Hippocampal formation (tissue), 2 donors: ENCODE measurements at regions not wholly inside any gene's neighbourhood (a gene's known extent, or its start where the extent isn't known, plus 50 kb on each side); places are given as distances from the start of the nearest gene placed in this dataset.

Experiments used
- DNase-seq, 2 donors: peaks; one replicate each; lab custom pipeline; 2025; lab: John Stamatoyannopoulos, UW

DNA sequence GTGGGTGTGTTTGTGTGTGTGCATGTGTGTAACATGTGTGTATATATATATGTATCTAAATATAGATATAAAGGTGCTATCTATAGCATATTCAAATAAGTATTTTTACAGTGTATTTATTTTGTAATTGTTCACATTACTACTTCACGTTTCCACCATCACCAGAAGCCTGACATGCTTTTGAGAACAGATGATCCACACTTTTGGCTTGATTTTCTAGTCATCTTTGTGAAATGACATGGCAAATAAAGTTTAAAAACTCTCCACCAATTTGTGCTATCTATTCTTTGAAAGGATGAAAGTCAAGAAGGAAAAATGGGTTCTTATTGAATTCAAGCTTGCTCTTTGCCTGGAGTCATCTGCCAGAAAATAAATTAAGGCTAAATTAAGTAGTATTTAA, 294.0 kb upstream of the AKR1E2 start:
- DNase-seq = no peak

DNA sequence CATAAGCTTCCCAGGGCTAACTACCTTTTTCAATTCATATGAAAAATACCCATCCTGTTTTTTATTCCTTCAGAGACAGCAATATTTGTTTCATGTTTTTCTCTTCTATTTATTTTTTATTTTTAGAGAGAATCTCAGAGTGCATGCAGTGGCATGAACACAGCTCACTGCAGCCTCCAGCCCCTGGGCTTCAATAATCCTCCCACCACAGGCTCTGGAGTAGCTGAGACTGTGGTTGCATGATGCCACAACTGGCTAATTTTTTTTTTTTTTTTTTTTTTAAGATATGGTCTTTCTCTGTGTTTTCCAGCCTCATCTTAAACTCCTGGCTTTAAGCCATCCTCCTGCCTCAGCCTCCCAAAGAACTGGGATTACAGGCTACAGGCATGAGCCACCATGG, 296.7 kb upstream of the AKR1E2 start:
- no peak for DNase-seq

DNA sequence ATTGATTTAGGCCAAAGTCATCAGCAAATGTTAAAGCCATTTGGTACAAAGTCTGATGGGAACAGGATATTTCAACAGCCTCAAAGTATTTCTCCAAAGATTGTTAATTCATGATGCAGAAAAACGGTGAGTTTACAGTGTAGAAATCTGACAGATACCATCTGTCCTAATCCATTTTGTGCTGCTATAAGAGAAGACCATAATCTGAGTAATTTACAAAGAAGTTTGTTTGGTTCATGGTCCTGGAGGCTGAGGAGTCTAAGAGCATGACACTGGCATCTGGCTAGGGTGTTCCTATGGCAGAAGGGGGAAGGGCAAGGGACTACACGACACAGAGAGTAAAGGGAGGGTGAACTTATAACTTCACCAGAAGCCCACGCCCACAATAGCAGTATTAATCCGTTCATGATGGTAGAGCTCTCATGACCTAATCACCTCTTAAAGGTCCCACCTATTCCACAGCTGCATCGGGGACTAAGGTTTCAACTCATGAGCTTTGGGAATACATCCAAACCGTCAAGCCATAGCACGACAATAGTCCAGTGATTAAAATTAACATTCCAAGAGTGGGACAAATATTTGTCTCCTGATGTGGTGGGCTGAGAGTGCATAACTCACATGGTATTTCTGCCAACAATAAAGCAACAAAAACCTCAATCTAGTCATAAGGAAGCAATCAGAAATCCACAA, 298.6 kb upstream of the AKR1E2 start:
- DNase-seq = no peak

DNA sequence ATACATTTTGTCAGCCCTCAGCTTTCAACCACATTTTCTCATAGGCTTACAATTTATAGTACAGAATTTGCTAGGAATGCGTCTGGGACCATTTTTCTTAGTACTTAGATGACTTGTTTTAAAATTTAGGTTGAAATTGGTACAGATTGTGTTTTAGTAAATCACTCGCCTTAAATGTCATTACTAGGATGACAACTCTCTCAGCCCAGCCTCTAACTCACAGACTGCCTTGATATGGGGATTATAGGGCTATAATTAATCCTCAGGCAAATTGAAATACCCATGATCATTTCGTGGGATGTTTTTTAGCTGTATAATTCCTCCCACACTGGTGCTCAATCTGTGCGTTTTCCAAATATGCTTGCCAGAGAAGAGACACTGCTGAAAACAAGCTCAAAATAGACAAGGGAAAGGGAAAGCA, 299.7 kb upstream of the AKR1E2 start:
- peak in 1 of 2 donors; percentile 45 for DNase-seq

DNA sequence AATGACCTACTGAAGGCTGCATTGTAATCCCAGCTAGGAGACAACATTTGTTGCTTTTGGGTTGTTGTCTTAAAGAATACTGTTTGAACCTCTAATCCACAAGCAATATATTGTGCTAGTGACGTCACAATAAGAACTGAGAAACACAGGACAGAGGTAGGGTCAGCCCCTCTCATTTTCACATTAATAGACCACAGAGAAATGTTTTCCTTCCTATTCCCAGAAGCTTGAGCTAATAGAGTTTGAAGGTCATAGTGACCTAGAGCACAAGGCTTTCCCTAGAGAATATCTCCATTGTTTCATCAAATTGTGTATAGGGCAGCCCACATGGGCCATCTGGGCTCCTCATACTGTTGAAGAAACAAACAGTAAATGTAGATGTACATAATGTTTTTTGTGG, 300.9 kb upstream of the AKR1E2 start:
- no peak for DNase-seq

DNA sequence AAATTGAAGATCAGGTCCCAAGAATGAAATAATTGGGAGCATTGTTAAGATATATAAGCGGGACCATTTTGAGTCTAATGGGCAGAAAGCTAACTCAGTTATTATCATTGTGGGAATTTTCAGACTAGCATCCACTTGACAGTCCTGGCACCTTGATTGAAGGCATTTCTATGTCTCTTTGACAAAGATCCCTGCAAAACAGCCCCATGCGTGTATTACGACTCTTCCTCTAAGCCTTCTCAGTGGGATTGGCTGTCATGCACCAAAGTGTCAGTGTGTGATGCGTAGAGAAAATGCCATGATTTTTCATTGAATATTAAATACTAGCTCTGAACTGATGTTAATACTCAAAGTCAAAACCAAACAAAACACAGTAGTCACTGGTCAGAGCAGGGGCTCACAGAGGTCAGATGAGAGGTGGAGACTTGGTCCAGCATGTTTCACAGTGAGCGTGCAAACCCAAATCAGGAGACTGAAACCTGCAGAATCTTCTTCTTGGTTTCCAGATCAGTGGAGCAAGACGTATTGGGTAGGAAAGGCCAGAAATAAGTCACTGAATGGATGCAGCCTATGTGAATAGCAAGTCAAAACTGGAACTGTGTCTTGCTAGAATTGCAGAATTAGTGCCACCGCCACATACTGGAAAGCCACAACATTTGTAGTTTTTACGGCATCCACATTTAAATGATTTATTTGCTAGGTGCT, 303.6 kb upstream of the AKR1E2 start:
- no peak for DNase-seq

DNA sequence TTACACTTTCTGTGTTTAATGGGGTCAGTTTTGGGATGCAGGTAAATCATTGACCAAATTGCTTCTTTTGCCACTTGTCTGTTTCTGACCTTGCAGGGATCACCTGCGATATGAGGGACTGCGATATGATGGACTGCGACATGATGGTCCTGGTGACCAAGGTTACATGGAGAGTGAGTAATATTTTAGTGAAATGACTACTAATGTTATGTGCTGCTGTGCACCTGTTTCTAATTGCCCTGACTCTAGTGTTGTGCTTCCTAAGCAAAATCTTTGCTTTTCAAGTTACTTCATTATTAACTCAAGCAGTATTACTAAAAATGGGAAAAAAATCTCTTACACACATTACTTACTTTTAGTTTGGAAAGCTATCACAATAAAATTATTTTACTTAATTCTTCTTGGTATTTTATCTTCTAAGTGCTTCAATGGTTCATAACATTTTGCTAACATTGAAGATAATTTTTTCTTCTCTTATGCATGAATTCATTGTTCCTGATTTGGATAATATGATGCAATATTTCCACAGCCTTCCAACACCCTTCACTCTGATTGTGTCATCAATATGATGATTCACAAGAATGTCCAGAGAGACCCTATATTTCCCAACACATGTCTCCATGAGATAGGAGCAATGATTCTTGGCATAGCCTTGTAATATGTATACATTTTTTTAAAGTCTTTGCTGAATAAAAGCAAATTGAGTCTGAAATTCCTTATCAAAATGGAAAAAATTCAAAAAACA, 306.2 kb upstream of the AKR1E2 start:
- no peak for DNase-seq

DNA sequence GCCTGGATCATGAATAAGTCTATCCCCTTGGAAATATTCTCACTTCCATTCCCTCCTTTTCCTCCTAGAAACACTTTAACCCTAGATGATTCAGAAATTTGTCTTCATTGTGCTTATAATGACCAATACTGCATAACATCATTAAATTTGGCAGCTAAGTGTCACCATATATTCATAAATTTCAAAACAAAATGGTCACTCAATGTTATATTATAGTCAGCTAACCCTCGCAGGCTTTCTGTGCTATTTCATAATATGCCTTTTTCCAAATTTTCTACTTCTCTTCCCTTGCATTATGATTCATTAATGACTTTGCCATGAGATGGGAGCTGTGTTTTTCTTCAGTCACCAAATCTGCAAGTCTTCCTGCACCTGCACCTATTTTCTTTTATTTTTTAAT, 308.3 kb upstream of the AKR1E2 start:
- no peak for DNase-seq

DNA sequence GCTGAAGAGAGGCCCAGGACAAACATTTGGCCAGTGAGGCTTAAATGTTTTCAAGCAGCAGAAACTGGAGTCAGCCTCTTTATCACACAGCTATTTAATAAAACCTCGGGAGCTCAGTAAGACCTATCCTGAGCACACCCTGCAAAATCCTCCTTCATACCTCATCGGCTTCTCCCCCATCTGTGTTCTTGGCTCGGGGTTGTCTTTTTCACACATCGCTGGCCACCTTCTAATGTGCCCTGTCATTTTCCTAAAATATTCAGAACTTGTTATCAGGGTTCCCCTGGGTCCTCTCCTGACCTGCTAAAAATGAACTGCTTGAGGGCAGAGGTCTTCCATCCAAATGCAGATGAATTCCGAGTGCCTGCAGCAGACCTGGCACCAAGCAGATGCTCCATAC, 310.3 kb upstream of the AKR1E2 start:
- DNase-seq = no peak

DNA sequence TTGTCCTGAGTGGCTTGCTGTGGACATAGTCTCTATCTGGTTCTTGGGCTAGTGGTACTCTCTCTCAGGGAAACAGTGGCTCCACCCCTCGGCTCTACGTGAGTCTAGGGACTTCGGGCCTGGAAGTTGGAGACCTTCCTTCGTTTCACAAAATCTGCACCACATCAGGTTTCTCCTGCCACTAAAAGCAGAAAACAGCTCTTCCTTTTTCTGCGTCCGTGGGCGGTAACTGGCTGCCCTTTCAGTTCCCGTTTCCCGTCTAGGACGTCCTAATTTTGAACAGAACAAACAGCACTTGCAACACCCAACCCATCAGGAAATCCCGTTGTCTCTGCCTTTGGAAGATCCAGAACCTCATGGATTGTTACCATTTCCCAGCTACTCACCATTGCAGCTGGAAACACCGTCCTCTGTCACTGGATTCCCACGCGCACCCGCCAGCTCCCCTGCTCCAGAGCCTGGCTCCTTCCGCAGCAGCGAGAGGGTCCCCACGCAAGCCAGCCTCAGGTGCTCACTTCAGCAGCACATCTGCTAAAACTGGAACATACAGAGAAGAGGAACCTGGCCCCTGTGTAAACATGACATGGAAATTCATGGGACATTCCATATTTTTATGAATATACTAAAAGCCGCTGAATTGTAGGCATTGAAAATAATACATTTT, 311.4 kb upstream of the AKR1E2 start:
- DNase-seq = peak in 1 of 2 donors; percentile 19

DNA sequence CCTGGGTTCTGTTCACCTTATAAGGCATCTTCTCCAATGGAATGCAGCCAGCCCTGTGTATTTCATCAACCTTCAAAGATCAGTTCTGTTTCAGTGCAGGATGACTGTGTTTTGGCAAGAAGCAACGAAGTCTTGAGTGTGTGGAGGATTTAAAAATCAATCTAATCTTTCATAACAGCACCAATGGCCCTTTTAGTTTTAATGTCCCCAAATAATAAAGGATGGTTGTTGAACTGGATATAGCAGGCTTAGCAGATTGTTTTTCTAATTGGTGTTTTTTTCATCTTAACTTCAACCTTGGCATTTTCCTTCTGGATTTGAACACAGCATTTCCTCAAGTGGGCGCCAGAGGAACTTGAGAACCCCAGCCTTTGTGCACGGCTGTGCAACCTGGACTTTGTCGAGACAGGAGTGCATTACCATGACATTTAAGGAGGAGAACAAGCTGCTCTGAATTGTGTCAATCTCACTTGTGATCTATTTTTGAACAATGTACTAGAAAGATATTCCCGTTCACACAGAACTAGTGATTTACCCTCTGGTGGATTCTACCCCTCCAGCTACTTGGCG, 313.3 kb upstream of the AKR1E2 start:
- no peak for DNase-seq

DNA sequence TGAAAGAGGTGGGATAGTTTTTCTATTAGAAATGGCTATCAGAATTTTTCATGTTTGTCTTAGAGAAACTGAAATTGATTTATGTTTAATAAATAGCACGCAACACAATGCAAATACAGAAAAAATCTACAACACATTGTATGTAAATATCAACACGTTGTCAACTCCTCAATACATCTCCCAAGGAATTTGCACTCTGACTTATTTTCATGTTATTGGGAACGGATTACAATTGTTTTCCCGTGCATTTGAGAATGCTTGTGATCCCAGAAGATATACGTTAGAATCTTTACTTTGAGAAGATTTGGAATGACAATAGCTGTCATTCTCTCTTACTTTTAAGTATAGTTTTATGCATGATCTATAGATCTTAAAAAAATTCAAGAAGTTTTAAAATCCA, 313.8 kb upstream of the AKR1E2 start:
- DNase-seq = no peak

DNA sequence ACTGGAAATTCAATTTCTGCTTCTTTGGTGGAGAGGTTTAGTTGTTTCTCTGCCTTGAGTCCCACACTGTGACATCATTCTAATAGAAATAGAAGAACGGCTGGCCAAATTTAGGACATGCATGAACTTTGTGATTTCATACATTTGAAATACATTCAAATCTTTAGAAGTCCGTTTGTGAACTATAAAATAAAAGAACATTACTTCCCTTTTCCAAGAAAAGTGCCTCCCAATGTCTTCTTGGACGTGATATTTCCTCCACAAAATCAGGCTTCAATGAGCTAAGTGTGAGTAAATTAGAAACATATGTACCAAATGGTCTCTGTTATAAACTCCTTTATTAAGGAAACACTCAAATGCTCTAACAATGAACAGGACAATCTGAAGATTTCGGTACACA, 314.5 kb upstream of the AKR1E2 start:
- DNase-seq = no peak

DNA sequence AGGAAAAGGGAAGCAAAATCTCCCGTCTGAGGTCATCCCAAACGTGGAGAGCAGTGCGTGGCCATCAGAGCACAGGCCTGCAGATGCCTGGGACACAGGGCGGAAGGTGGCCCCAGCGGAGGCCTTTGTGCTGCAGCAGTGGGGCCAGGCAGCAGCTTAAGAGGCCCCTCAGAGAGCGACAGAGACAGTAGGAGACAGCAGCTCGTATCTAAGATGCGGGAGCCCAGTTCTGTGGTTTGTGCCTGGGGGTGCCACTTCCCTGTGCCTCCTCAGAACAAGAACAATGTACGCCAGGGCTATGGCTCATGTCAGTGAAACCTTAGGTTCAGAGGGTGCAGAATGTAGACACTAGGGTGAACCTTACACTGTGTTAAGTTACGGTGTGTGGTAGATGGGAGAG, 316.6 kb upstream of the AKR1E2 start:
- DNase-seq = no peak

DNA sequence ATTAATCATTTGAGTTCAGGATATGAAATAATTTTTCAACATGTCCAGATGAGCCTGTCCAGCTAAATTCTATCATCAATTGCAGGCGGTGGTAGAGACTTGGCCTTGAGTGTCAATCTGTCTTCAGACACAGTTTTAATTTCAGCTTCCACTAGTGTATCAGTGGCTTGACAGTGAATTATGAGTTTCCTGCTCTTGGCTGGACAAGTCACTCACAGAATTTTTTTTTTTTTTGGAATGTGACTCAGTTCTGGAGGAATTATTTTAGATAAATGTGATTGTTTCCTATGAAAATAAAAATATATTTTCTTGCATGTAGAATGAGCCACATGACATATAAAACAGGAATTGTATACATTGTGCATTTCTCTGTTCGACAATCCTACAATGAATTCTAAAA, 319.9 kb upstream of the AKR1E2 start:
- DNase-seq = no peak

DNA sequence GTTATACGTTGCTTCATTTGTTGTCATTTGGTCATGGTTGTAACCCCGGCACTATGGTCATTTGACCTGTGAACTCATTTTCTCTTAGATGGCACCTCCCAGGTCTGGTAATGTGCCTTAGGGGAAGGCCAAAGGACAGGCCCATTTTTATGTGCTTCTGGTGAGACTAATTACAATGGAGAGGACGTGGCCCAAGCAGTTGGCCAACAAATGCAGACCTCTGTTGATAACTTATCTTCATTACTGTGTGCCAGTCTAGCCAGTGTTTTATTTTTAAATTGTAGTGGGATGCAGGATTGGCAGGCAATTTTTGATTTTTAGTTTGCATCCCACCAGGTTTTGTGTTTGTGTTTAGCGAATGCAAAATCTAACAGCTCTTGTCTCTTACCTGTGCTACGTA, 321.5 kb upstream of the AKR1E2 start:
- no peak for DNase-seq

DNA sequence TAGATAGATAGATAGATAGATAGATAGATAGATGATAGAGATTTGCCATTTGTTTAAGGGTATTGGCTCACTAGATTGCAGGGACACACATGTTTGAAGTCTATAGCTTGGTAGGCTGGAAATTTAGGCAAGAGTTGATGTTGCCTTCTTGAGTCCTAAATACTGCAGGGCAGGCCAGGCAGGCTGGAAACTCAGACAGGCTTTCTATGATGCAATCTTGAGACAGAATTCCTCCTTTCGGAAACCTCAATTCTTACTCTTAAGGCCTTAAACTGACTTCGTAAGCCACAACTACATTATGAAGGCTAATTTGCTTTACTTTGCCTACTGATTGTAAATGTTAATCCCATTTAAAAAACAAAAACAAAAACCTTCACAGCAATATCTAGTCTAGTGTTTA, 322.9 kb upstream of the AKR1E2 start:
- no peak for DNase-seq

DNA sequence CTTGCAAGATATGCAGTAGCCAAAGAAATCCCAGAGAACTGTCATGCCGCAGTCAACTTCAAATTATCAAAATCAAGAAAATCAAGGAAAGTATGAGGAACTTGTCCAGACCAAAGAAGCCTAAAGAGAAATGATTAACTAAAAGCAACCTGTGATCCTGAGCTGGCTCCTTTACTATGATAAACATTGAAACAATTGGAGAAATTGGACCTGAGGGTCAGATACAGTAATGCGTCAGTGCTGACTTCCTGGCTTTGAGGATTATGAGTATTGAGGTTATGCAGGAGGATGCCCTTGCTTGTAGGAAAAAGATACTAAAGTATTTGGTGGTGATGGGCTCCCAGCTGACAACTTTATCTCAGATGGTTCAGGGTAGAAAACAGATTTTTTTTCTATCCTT, 324.7 kb upstream of the AKR1E2 start:
- no peak for DNase-seq

DNA sequence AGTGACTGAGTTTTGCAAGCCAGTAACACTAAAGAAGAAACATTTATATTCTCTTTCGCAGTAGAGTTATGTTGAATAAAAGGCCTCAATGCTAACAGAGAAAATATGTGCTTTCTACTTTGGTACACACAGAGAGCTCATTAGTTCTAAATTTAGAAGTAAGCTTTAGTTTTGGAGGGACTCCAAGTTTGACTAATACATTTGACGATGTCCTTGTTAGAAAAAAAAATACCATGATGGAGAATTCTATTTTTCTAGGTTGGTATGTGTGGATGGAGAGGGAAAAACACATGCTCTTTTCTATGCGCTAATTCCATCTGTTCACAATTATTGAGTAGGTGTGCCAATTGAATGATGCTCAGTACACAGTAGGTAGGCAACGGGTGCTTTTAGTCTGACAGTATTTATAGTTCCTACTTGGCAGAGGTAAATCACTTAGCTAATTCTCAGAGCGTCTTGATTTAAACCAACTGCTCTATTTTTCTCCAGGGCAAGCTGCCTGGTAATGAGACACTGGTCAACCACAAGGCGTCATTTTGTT, 327.2 kb upstream of the AKR1E2 start:
- DNase-seq = peak in 1 of 2 donors; percentile 79

DNA sequence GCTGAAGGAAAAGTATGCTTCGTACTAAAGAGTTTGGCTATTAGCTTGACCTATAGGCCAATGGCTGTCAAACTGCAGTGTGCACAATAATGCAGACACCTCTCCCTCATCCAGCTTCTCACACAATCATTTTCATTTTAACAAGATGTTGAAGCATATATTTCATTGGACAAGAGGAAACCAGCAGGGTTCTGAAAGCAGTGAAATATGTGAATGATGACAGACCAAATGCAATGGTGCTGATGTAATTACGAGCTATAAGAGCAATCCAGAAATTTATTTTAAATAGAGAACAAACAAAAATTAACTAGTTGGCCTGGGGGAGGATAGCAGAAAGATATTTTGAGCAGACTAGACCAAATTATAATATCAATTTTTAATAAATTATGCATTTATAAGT, 331.5 kb upstream of the AKR1E2 start:
- DNase-seq = no peak

DNA sequence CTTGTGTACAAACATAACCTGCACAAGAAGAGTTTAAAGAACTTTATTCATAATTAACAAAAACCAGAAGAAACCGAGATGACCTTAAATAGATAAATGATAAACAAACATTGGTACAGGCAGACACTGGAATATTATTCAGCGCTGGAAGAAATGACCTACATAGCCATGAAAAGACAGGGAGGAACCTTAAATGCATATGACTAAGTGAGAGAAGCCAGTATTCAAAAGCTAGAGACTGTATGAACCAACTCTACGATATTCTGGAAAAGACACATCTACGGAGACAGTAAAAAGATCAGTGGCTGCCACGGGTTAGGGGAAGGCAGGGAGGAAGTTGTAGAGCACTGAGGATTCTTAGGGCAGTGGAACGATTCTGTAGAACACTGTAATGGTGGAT, 333.8 kb upstream of the AKR1E2 start:
- DNase-seq = no peak

DNA sequence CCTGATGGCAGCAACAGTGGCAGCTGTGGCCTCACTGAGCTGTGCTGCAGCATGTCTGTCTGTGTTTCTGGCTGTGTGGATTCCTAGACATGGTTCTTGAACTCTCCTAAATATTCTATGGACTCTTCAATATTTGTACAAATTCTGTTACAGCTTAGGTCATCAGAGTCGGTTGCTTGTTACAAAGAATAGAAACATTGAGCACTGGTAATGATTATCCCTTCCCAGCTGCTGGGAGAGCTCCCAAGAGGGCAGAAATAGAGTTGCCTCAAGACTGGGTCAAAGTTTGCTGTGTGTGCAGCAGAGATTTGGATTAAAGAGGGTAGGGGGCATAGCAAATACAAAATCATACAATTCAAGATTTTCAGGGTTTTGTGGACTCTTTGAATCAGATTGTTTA, 337.1 kb upstream of the AKR1E2 start:
- no peak for DNase-seq
